Endothelial cell of umbilical vein (primary cell): ENCODE measurements at regions not wholly inside any gene's neighbourhood (a gene's known extent, or its start where the extent isn't known, plus 50 kb on each side); places are given as distances from the start of the nearest gene placed in this dataset.

Experiments
- BruUV-seq: library from RNA; stranded (reverse); fragments of 400-500 nt; replicated peaks from 2 replicates; lab custom pipeline; 2021; lab: Mats Ljungman, UMichigan
- CTCF ChIA-PET: fragments of 300-600, 350-600 bp; sonication (Branson Sonifier 250); formaldehyde crosslinking; loops from one replicate; lab custom pipeline; 2021; ENCODE audit warnings: antibody characterized with exemption, inconsistent platforms; lab: Charles Lee
- POLR2A ChIA-PET: fragments of 300-600, 350-600 bp; sonication (Branson Sonifier 250); formaldehyde crosslinking; loops from one replicate; lab custom pipeline; 2021; ENCODE audit warnings: antibody characterized with exemption, inconsistent platforms; lab: Charles Lee
- DNase-seq: peaks from one replicate; pipeline ENCODE4 v3.0.0-alpha.2; 2011; ENCODE audit warnings: low read depth, low spot score
- FAIRE-seq: peaks from 2 replicates; lab custom pipeline; 2011; peaks lifted over from hg19 to GRCh38; lab: Jason Lieb, UNC
- H2AFZ ChIP-seq: 2 replicates; pipeline ENCODE4 v1.6.0; 2012; ENCODE audit warnings: low read depth, low read length, control low read depth, inconsistent platforms
- H3K27ac ChIP-seq: 2 replicates; pipeline ENCODE4 v1.5.1; 2011; ENCODE audit warnings: low read depth, mild to moderate bottlenecking, control low read depth, low read length, moderate library complexity; ENCODE audit not compliant: insufficient read depth
- H3K27me3 ChIP-seq, 2 experiments: 2 replicates each; pipeline versions ENCODE4 v1.6.0 to v1.6.1; 2011; ENCODE audit warnings: low read length in 2 of 2, mixed read lengths in 1 of 2; ENCODE audit not compliant: control insufficient read depth in 2 of 2, insufficient read depth in 2 of 2
- H3K36me3 ChIP-seq, 2 experiments: 2 replicates in 1 of 2; 3 replicates in 1 of 2; pipeline ENCODE4 v1.5.1; 2011; ENCODE audit warnings: low read length in 2 of 2, mild to moderate bottlenecking in 1 of 2, moderate library complexity in 1 of 2; ENCODE audit not compliant: control insufficient read depth in 2 of 2, insufficient read depth in 2 of 2; ENCODE audit errors: extremely low read depth in 1 of 2
- H3K4me1 ChIP-seq: 3 replicates; pipeline ENCODE4 v1.5.1; 2011; ENCODE audit warnings: mild to moderate bottlenecking, low read length; ENCODE audit not compliant: control insufficient read depth, insufficient read depth; ENCODE audit errors: extremely low read depth
- H3K4me2 ChIP-seq: 2 replicates; pipeline ENCODE4 v1.6.1; 2011; ENCODE audit warnings: low read length, control low read depth, mixed read lengths; ENCODE audit not compliant: insufficient read depth
- H3K4me3 ChIP-seq, 3 experiments: fragments of 200-600 bp in 1 of 3; sonication (generic), shearing (Covaris generic) in 1 of 3; replicated peaks in 1 of 3; 2 replicates each; pipeline ENCODE4 v1.5.1; 2011 to 2016; ENCODE audit warnings: control low read depth in 3 of 3, low read length in 3 of 3, mild to moderate bottlenecking in 2 of 3, inconsistent platforms in 1 of 3, low read depth in 1 of 3, moderate library complexity in 1 of 3; ENCODE audit not compliant: insufficient read depth in 1 of 3
- H3K79me2 ChIP-seq: 2 replicates; pipeline ENCODE4 v1.6.0; 2012; ENCODE audit warnings: low read length, inconsistent platforms; ENCODE audit not compliant: control insufficient read depth, insufficient read depth
- H3K9ac ChIP-seq: replicated peaks from 2 replicates; pipeline ENCODE3; 2011; ENCODE audit warnings: low read length, control low read depth; ENCODE audit not compliant: insufficient read depth; ENCODE audit errors: extremely low read depth
- H3K9me1 ChIP-seq: replicated peaks from 3 replicates; pipeline ENCODE4 v1.6.0; 2011; ENCODE audit warnings: mild to moderate bottlenecking, low read length; ENCODE audit not compliant: control insufficient read depth, insufficient read depth; ENCODE audit errors: extremely low read depth
- H3K9me3 ChIP-seq: replicated peaks from 2 replicates; pipeline ENCODE4 v1.5.1; 2012; ENCODE audit warnings: low read length, inconsistent platforms; ENCODE audit not compliant: control insufficient read depth, insufficient read depth
- H4K20me1 ChIP-seq: replicated peaks from 2 replicates; pipeline ENCODE3; 2011; ENCODE audit warnings: mild to moderate bottlenecking, low read length; ENCODE audit not compliant: control insufficient read depth, insufficient read depth; ENCODE audit errors: extremely low read depth
- FOS ChIP-seq: IDR thresholded peaks from 2 replicates; pipeline ENCODE4 v1.6.1; 2011; ENCODE audit warnings: mild to moderate bottlenecking, low read length, moderate library complexity, borderline replicate concordance; ENCODE audit not compliant: insufficient read depth
- GATA2 ChIP-seq: IDR thresholded peaks from 2 replicates; pipeline ENCODE4 v1.7.0; 2011; ENCODE audit warnings: low read depth, mild to moderate bottlenecking, moderate library complexity, mixed read lengths, low read length; ENCODE audit not compliant: insufficient read length, insufficient read depth
- MAX ChIP-seq: IDR thresholded peaks from 2 replicates; pipeline ENCODE4 v1.6.1; 2011; ENCODE audit not compliant: insufficient read depth, insufficient read length
- dilution Hi-C: fragments of 300-500 bp; cut with MboI; formaldehyde crosslinking; loops from one replicate; pipeline ENCODE4 v1.15.0; 2019; ENCODE audit warnings: low sequenced_read_pairs; ENCODE audit not compliant: extremely low pct_ligation_motif_present
- intact Hi-C: fragments of 100-400 bp; cut with micrococcal nuclease; formaldehyde crosslinking; loops from one replicate; pipeline ENCODE4 v1.10.0; 2022

- H2AFZ ChIP-seq, result no peak overlapping the region
- no peak overlapping the region for H3K27ac ChIP-seq
- H3K9ac ChIP-seq, result no peak overlapping the region
- H3K27me3 ChIP-seq, result peaks cover 0 to 3% of the 10 kb centered on the region in 2 experiments
- ChIA-PET CTCF (no interaction called here), POLR2A (no interaction called here)
- DNase-seq (no peak), FAIRE-seq (no peak)
- no peaks in the 10 kb centered on the region for H4K20me1 ChIP-seq
- H3K9me1 ChIP-seq, result no peaks in the 10 kb centered on the region
- TF ChIP-seq GATA2, result no peak
- no peak for TF ChIP-seq MAX
- no peaks in the 10 kb centered on the region for H3K9me3 ChIP-seq
- no peaks in the 10 kb centered on the region for H3K79me2 ChIP-seq
- dilution Hi-C loops (no loop called here), intact Hi-C loops (no loop called here)
- no peaks in the 10 kb centered on the region for H3K4me1 ChIP-seq
- H3K36me3 ChIP-seq, result no peaks in the 10 kb centered on the region
- H3K4me2 ChIP-seq, result no peak overlapping the region
- BruUV-seq, result no TSS peak
- H3K4me3 ChIP-seq, result no peak overlapping the region
Observed at GRCh38 chr6:73942592-73943186, 246.7 kb downstream of the CD109 start.

- H3K4me1 ChIP-seq, result no peaks in the 10 kb centered on the region
- ChIA-PET POLR2A (no interaction called here), CTCF (no interaction called here)
- H4K20me1 ChIP-seq, result no peaks in the 10 kb centered on the region
- no TSS peak for BruUV-seq
- TF ChIP-seq GATA2 (no peak), FOS (no peak)
- dilution Hi-C loops (no loop called here), intact Hi-C loops (no loop called here)
- no peaks in the 10 kb centered on the region for H3K9me1 ChIP-seq
- H3K79me2 ChIP-seq, result no peaks in the 10 kb centered on the region
- H3K4me3 ChIP-seq, result no peak overlapping the region
- H3K4me2 ChIP-seq, result no peak overlapping the region
- FAIRE-seq (no peak), DNase-seq (no peak)
- H2AFZ ChIP-seq, result no peak overlapping the region
- no peaks in the 10 kb centered on the region for H3K9me3 ChIP-seq
- H3K36me3 ChIP-seq, result no peaks in the 10 kb centered on the region
- H3K27ac ChIP-seq, result no peak overlapping the region
- no peak overlapping the region for H3K9ac ChIP-seq
- H3K27me3 ChIP-seq, result peaks cover 0 to 5% of the 10 kb centered on the region in 2 experiments
Observed at GRCh38 chr6:73941892-73942291, 245.9 kb downstream of the CD109 start.
